Stimulated activated CD4-positive, alpha-beta T cell treated with anti-CD3 and anti-CD28 coated beads, Interleukin-15, amount 100 ng/mL, for 24 hours (primary cell): ENCODE measurements at regions not wholly inside any gene's neighbourhood (a gene's known extent, or its start where the extent isn't known, plus 50 kb on each side); places are given as distances from the start of the nearest gene placed in this dataset.

Experiments used
- DNase-seq: peaks from one replicate; pipeline ENCODE4 v3.0.0-alpha.2; 2020

DNA sequence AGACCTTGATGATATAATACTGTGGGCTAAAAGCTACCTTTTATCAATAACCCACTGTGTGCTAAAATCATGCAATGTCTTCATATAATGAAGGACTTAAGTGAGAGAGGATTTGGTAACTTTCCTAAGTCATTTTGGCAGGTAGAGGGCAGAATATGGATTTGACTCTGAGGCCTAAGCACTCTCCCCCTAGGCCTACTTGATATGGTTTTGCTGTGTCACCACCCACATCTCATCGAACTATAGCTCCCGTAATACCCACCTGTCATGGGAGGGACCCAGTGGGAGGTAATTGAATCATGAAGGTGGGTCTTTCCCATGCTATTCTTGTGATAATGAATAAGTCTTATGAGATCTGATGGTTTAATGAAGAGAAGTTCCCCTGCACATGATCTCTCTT, 229.7 kb downstream of the GBA3 start:
- DNase-seq, result no peak

DNA sequence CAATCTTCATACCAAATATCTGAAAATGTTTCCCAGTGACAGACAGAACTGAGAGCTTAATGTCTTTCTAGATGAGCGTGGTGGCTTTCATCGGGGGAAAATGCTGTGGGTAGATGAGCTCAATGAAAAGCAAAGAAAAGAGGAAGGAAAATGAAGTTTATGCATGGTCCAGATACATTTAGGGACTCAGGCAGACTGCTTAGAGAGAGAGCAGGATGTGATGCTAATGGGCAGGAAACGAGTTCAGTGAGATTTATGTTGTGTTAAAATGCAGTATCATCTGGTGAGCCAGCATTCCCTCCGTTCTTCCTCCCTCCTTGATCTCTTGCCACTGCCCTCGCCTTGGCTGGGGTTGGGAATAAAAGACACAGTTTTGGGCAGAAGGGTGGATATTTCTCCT, 229.2 kb downstream of the GBA3 start:
- DNase-seq, result no peak

DNA sequence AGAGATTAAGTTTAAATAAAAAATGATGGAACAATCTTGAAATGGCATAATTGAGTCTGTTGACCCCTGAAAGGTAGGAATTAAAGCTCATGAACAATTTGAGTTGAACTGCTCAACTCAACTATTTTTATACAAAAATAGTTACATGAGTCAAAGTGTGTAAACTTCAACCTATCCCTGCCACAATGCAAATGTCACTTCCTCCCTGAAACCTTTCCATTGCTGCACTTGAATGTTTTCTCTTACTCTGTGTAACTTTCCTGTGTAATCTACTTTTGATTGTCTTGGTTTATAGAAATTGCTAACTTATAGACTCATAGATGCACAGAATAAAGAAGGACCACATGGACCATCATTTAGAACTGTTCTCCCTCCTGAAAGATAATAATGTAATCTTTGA, 218.5 kb downstream of the GBA3 start:
- no peak for DNase-seq

DNA sequence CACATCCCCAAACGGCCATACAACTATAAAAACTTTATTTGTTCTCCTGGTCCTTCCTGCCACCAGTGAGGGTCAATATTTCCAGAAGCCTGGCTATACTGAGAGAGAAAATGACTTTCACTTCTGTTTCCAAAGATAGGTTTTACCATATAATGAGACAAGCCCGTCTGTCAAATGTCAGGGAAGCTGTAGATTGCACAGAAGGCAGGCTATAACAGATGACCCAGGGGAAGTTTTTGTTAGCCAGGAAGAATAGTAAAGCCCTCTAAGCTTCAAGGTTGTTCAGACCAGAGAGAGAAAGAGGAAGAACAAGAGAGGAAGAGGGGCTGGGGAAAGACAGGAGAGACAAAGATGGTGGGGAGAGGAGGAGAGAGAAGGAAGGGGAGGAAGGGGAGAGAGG, 217.5 kb downstream of the GBA3 start:
- DNase-seq, result no peak

DNA sequence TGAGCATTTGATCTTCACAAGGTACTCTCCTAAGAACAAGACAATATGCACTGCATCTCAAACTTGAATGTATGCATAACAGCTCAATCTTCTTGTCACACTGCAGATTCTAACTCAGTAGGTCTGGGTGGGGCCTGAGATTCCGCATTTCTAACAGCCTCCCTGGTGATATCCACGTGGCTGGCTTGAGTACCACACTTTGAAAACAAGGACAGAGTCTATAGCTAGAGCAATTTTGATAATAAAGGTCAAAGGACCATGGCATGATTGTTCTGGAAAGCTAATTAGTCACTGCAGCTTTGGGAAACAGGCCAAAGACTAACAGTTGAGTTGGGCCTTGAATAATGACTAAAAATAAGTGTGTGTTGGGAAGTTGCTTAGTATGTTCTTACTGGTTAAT, 213.3 kb downstream of the GBA3 start:
- DNase-seq, result no peak

DNA sequence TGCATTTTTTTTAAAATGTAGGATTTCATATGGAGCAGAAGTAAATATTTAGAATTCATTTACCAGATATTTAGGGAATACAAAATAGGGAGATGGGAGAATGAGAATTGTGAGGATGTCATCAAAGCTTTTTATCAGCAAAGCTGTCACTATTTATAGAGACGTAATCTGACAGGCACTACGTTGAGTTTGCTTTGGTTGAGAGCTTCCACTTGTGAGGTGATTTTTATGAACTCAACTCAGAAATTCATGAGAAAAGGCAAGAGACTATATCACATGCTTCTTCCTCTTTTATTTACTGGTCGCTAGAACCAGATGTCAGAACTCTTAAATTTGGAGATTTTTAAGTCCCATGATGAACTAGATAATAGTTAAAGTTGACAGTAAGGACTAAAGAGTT, 211.2 kb downstream of the GBA3 start:
- DNase-seq, result no peak

DNA sequence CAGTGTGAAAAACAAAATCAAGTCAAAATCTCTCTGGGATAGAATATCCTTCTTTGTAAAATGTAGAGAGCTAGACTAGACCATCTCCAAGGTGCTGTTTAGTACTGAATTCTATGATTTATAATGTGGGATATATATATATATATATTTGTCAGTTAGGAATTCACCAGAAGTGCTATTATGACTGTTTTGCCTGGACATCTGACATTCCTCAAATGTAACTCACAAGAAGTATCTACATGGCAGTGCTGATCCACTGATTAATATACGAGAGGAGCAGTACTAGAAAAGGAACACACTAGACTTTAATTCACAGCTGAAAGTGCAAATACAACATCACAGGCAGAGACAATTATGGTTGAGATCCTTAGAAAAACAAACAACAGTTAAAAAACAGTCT, 208.9 kb downstream of the GBA3 start:
- no peak for DNase-seq

DNA sequence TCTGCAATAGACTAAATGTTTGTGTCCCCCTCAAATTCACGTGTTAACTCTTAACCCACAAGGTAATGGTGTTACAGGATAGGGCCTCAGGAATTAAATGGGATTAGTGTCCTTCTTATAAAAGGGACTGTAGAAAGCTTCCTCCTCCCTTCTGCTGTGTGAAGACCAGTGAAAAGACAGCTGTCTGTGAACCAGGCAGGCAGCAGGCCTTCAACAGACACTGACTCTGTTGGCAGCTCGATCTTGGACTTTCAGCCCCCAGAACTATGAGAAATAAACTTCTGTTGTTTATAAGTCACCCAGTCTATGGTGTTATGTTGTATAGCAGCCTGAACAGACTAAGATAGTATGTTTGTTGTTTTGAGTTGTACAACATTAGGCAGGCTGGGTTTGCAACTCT, 208.1 kb downstream of the GBA3 start:
- DNase-seq, result no peak

DNA sequence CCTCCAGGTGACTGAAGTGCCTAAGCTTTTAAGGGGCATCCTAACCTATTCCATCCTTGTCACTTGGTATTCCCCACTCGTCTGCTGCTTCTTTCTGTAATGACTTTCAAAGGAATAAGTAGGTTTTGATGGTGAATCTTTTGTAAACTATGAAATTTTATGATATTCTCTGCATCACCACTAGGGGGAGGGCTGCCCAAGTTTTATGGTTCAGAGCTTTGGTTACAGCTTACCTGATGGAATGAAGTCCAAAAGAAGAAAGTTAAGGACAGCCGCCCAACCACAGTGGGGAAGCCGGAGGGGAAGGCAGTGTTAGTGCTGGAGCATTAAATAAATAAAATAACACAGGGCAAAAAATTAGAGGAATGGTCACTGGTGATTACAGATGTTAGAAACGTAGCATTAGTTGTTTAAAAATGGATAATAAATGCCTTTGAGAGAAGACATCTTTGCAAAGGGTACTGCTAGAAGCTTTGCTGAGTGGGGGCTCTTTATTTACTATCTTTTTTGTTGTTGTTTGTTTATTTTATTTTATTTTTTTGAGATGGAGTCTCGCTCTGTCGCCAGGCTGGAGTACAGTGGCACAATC, 204.9 kb downstream of the GBA3 start:
- peak; percentile 25 for DNase-seq

DNA sequence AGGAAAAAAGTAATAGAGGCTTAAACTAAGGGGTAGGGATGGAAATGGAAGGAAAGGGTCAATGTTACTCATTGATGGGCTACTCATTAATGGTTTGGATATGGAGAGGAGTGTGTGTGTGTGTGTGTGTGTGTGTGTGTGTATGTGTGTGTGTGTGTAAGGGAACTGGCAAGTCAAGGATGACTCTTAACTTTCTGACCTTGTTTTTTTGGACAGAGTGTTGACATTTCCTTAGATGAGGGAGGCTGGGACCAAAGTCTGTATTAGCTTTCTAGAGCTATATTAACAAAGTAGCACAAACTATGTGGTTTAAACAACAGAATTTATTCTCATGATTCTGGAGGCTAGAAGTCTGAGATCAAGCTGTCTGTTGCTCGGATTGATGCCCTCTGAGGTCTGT, 202.7 kb downstream of the GBA3 start:
- no peak for DNase-seq

DNA sequence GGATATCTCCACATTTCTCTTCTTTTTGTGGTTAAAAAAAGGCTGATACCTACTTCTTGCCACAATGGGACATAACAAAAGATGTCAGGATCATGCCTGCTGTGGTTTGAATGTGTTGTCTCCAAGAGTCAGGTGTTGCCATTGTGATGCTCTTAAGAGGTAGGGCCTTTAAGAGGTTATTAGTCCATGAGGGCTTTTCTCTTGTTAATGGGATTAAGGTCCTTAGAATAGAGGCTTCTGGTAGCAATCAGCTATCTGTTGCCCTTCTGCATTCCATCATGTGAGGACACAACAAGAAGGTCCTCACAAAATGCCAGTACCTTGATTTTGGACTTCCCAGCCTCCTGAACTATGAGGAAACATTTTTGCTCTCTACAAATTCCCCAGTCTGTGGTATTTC, 191.4 kb downstream of the GBA3 start:
- DNase-seq, result no peak

DNA sequence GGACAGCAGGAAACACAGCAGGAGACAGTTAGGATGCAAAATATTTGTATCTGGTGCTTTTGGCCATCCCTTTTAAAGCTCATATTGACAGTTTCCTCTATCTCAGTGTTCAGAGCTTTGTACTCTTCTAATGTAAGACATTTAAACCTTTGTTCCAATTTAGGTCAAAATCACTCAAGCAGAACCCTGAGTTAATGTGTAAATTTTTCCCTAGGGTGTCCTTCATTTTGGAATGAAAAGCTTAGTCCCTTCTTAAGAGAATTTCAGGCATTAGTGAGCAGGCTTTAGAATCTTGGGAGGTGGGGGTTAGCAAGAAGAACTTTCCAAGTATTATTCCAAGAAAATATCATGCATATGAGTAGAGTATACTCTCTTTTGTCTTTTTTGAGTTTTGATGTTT, 188.7 kb downstream of the GBA3 start:
- DNase-seq, result no peak

DNA sequence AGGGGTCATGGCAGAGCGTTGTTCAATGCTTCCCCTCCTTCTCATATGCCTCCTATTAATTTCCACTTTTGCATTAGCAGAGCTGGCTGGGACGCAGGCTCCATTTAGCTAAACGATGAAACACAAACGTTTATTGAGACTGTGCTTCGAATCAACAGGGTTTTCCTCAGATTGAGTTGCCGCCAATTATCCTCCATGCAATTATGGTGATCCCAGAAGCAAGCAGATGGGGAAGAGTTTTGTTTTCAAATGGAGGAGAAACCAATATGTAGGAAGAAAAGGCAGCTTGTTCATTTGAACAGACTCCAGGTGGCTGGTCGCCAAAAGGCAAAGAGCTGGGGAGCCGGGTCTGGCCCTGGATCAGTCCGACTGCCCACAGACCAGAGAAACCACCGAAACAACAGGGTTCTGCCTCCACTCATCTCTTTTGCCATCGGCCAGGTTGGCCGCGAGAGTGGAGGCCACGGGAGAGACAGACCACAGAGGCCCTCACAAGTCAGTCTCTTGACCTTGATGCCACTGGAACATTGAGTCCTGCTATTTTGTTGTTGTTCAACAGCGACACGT, 184.8 kb downstream of the GBA3 start:
- DNase-seq, result no peak

DNA sequence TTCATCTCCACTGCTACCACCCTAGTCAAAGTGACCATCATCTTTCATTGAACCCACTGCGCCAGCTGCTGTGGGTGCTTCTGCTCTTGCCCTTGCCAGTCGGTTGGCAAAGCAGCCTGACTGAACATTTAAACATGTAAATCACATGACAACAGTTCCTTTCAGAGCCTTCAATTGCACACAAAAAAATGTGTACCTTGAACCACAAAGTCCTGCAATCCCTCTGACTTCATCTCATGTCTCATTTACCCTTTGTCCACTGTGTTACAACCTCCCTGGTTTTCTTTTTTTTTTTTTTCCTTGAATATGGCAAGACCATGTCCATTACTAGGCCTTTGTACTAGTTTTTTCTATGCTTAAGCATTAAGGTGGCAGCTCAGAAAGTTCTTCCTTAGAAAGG, 183.5 kb downstream of the GBA3 start:
- DNase-seq, result no peak

DNA sequence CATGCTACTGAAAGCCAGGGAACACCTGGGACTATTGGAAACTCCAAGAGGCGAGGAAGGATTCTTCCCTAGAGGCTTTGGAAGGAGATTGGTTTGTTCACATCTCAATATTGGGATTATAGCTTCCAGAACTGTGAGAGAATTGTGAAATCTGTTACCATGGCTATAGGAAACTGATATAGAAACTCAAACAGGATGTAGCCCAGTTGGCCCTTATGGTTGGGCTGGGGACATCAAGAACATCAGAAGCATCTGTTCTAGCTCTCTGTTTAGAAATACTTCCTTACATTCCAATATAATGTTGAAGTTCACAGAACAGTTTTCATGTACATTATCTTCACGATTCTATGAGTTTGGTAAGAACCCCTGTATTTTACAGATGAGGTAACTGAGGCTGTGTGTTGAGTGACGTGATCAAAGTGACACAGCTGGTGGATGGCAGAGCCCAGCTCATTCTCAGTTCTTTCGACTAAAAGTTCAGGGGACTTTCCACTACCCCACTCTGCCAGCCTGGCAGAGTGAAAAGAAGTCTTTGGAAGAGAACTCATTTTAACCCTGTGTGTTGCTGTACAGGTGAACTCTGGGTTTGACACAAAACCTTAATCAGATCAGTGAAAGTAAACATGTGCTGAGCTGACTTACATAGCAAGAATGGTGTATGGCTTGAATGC, 183.0 kb downstream of the GBA3 start:
- DNase-seq, result no peak

DNA sequence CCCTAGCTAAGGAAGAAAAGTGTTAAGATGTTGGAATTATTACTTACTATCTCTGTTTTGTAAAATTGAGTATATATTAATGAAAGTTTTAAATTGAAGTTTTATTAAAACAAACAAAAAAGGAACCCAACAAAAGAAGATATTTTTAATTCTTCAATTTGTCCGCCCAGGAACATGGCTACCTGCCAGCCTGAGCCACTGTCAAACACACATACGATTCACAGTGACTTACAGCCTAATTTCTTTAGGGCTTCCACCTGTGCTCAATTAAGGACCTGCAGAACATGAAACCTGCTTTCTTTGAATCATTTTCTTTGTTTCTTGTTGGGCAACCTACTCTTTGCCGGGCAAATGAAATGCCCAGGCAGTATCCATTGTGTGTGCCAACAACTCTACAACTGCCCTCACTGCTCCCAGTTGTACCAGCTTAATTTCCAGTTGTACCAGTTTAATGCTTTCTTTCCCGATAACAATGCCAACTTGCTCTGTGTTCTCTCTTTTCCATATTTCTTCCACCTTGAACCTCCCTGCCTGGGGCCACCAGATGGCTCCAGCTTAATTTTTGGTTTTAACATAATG, 181.7 kb downstream of the GBA3 start:
- no peak for DNase-seq

DNA sequence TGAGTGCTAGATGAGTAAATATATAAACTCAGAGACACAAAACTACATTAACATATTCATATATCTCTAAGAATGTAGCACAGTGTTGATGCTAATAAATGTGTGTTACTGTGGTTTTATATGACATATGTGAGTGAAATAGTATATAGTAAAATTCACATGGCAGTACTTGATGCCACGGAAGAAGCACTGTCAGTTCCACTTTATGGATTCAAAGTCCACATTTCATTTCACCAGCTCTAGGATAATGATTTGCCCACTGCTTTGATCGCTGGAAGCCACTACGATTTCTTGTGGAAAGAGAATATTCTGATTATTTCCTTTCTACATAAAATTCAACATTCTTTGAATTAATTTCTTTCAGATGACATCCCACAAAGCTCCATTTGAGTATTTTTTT, 181.2 kb downstream of the GBA3 start:
- no peak for DNase-seq

DNA sequence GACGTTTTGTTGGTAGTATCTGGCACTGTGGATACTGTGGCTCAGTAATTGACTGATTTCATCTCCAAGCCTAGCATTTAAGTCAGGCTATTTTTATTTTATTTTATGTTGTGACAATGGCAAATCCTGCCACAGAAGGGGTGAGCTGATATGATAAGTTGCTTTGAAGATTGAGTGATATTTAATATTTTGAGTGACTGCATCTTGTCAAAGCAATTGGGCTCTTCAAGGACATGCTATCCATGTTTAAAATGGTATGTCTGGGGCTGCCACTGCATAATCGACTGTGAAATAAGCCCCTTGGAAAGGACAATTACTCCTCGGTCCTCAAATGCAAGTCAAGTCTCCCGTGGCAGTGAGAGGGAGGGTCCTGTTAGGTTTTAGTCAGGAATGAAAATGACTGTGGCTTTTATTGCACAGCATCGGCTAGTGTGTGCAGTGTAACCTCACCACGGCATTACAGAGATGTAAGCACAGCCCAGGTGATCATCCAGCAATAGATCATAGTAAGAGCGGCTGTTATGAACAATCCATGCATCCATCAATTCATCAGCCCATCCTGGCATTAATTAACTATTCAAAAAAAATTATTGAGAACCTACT, 178.2 kb downstream of the GBA3 start:
- no peak for DNase-seq

DNA sequence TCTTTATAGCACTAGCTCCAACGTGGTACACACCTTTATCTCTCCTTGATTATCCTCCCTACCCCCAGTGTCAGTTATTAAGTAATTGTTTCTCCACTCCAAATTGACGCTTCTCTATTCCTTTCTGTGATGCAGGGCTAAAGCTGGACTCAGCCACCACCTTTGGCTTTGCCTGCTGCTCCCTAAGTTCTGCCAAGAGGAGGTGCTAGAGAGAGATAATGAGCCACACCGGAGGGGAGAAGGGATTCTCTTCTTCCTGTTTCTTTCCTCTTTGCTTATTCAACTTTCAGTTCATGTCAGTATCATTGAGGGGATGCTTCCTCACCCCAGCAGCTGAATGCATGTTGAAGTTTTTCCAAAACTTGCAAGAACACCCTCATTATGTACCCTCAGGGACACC, 176.5 kb downstream of the GBA3 start:
- no peak for DNase-seq
